GM12878 (cell line): ENCODE measurements at regions not wholly inside any gene's neighbourhood (a gene's known extent, or its start where the extent isn't known, plus 50 kb on each side); places are given as distances from the start of the nearest gene placed in this dataset.

Source experiments
- ATAC-seq: fragments of 200-7000 bp; cut with Tn5 transposase; 3 replicates; pipeline ENCODE4 v1.9.1; 2020; ENCODE audit warnings: mild to moderate bottlenecking, moderate library complexity
- BruUV-seq: library from RNA; stranded (reverse); fragments of 400-500 nt; replicated peaks from 2 replicates; lab custom pipeline; 2021; lab: Mats Ljungman, UMichigan
- CTCF ChIA-PET: fragments of 300-600 bp; sonication (Branson Sonifier 250); formaldehyde crosslinking; extraction: SDS; loops from one replicate; lab custom pipeline; 2021; ENCODE audit warnings: inconsistent platforms; lab: Yijun Ruan, JAX
- POLR2A ChIA-PET: fragments of 350-600 bp; formaldehyde crosslinking; extraction: SDS; loops from one replicate; lab custom pipeline; 2021; ENCODE audit warnings: inconsistent platforms; lab: Charles Lee
- RAD21 ChIA-PET: fragments of 300-600 bp; sonication (Branson Sonifier 250); formaldehyde crosslinking; loops from one replicate; lab custom pipeline; 2023; ENCODE audit warnings: antibody characterized with exemption; ENCODE audit not compliant: unreplicated experiment; lab: Charles Lee
- SMC1A ChIA-PET: fragments of 300-600 bp; sonication (Branson Sonifier 250); formaldehyde crosslinking; loops from one replicate; lab custom pipeline; 2023; ENCODE audit not compliant: unreplicated experiment, uncharacterized antibody; lab: Charles Lee
- DNase-seq: peaks from one replicate; pipeline ENCODE4 v3.0.0-alpha.2; 2011; ENCODE audit warnings: low read depth, low spot score
- FAIRE-seq: peaks from 3 replicates; lab custom pipeline; 2011; peaks lifted over from hg19 to GRCh38; lab: Jason Lieb, UNC
- H2AFZ ChIP-seq: 2 replicates; pipeline ENCODE4 v1.6.0; 2011; ENCODE audit warnings: low read depth, low read length, control low read depth; ENCODE audit not compliant: control insufficient read depth
- H3K27ac ChIP-seq: 2 replicates; pipeline ENCODE4 v1.5.1; 2011; ENCODE audit warnings: control low read depth; ENCODE audit not compliant: control insufficient read depth, insufficient read depth
- H3K27me3 ChIP-seq, 2 experiments: replicated peaks in 1 of 2; 2 replicates each; pipeline versions ENCODE4 v1.6.0 to v1.6.1; 2011; ENCODE audit warnings: low read length in 1 of 2; ENCODE audit not compliant: control insufficient read depth in 2 of 2, insufficient read depth in 2 of 2
- H3K36me3 ChIP-seq, 2 experiments: 2 replicates each; pipeline ENCODE4 v1.5.1; 2011; ENCODE audit warnings: low read length in 1 of 2; ENCODE audit not compliant: control insufficient read depth in 2 of 2, insufficient read depth in 2 of 2
- H3K4me1 ChIP-seq: 2 replicates; pipeline ENCODE4 v1.6.1; 2011; ENCODE audit warnings: mild to moderate bottlenecking, low read length, moderate library complexity, mixed read lengths; ENCODE audit not compliant: control insufficient read depth, insufficient read depth
- H3K4me2 ChIP-seq: 2 replicates; pipeline ENCODE4 v1.6.0; 2011; ENCODE audit warnings: control low read depth; ENCODE audit not compliant: control insufficient read depth, insufficient read depth
- H3K4me3 ChIP-seq: fragments of 200-600 bp; sonication (generic); 2 replicates; pipeline ENCODE4 v1.5.1; 2016
- H3K79me2 ChIP-seq: 2 replicates; pipeline ENCODE4 v1.6.0; 2011; ENCODE audit warnings: low read length; ENCODE audit not compliant: control insufficient read depth, insufficient read depth
- H3K9ac ChIP-seq: 2 replicates; pipeline ENCODE4 v1.8.0; 2011; ENCODE audit warnings: low read length, control low read depth, mixed read lengths; ENCODE audit not compliant: control insufficient read depth, insufficient read depth
- H3K9me3 ChIP-seq: replicated peaks from 3 replicates; pipeline ENCODE4 v1.5.1; 2011; ENCODE audit warnings: mild to moderate bottlenecking, low read length; ENCODE audit not compliant: control insufficient read depth, insufficient read depth
- H4K20me1 ChIP-seq: 2 replicates; pipeline ENCODE4 v1.6.0; 2011; ENCODE audit not compliant: control insufficient read depth, insufficient read depth
- CBFB ChIP-seq: IDR thresholded peaks from 2 replicates; pipeline ENCODE4 v1.6.1; 2016; ENCODE audit warnings: antibody characterized with exemption, low read depth
- FOXM1 ChIP-seq: IDR thresholded peaks from 2 replicates; pipeline ENCODE4 v1.6.1; 2012; ENCODE audit warnings: low read depth, mild to moderate bottlenecking, inconsistent platforms, low read length, moderate library complexity
- IRF4 ChIP-seq: IDR thresholded peaks from 2 replicates; pipeline ENCODE4 v1.6.1; 2011; ENCODE audit warnings: low read depth, low read length
- NR2C1 ChIP-seq: fragments of 450-650 bp; IDR thresholded peaks from 2 replicates; pipeline ENCODE4 v1.6.1; 2017; ENCODE audit warnings: antibody characterized with exemption, mild to moderate bottlenecking, moderate library complexity
- RELA ChIP-seq: fragments of 450-650 bp; IDR thresholded peaks from 2 replicates; pipeline ENCODE4 v1.8.0; 2014; ENCODE audit warnings: borderline replicate concordance; ENCODE audit not compliant: partially characterized antibody
- SMARCA5 ChIP-seq: fragments of 450-650 bp; IDR thresholded peaks from 2 replicates; pipeline ENCODE4 v1.6.1; 2017; ENCODE audit warnings: mild to moderate bottlenecking
- SMC3 ChIP-seq: IDR thresholded peaks from 2 replicates; pipeline ENCODE4 v1.6.1; 2011; ENCODE audit warnings: low read length, improper control_type of control experiment, borderline replicate concordance
- SREBF1 ChIP-seq: IDR thresholded peaks from 2 replicates; pipeline ENCODE4 v1.6.1; 2012; ENCODE audit warnings: mild to moderate bottlenecking, low read length
- WRNIP1 ChIP-seq: IDR thresholded peaks from 2 replicates; pipeline ENCODE4 v1.6.1; 2011; ENCODE audit warnings: low read depth, low read length, improper control_type of control experiment, borderline replicate concordance
- ZSCAN29 ChIP-seq: fragments of 450-650 bp; IDR thresholded peaks from 2 replicates; pipeline ENCODE4 v1.6.1; 2017; ENCODE audit warnings: mild to moderate bottlenecking, moderate library complexity
- ZZZ3 ChIP-seq: IDR thresholded peaks from 2 replicates; pipeline ENCODE4 v1.6.1; 2011; ENCODE audit warnings: low read depth; ENCODE audit not compliant: control insufficient read depth, insufficient read length
- WGBS: methylation state at CpG from one replicate; pipeline ENCODE4 v1.1.6; 2016; ENCODE audit warnings: low lambda C conversion rate; ENCODE audit not compliant: insufficient replicate concordance, insufficient coverage; ENCODE audit errors: missing lambda C conversion rate; 5-methylcytosine and 5-hydroxymethylcytosine counted together
- in situ Hi-C: fragments of 300-500 bp; cut with MboI; formaldehyde crosslinking; loops from 9 replicates; pipeline ENCODE4 v1.14.3; 2018; ENCODE audit warnings: mixed read lengths
- intact Hi-C: fragments of 100-400 bp; cut with micrococcal nuclease; formaldehyde crosslinking; loops from one replicate; pipeline ENCODE4 v1.14.2; 2022; ENCODE audit not compliant: unreplicated experiment
- TF ChIP-seq, protein P1 (sequence below): fragments of 450-650 bp; IDR thresholded peaks from 2 replicates; pipeline ENCODE4 v1.6.1; 2014; ENCODE audit warnings: mild to moderate bottlenecking
- TF ChIP-seq, protein P2 (sequence below), 3 experiments: IDR thresholded peaks in 2 of 3; conservative IDR thresholded peaks in 1 of 3; 2 replicates each; pipeline ENCODE4 v1.5.1; 2011; ENCODE audit warnings: low read depth in 3 of 3, low read length in 3 of 3, mild to moderate bottlenecking in 3 of 3, control low read depth in 2 of 3, moderate library complexity in 2 of 3, inconsistent platforms in 1 of 3, mixed read lengths in 1 of 3; ENCODE audit not compliant: control insufficient read depth in 2 of 3, insufficient read depth in 1 of 3; ENCODE audit errors: extremely low read depth in 1 of 3
- TF ChIP-seq, protein P3 (sequence below): IDR thresholded peaks from 2 replicates; pipeline ENCODE4 v1.6.1; 2012; ENCODE audit warnings: low read depth, low read length, improper control_type of control experiment
- TF ChIP-seq, protein P4 (sequence below): fragments of 450-650 bp; IDR thresholded peaks from 2 replicates; pipeline ENCODE4 v1.6.1; 2016; ENCODE audit warnings: mild to moderate bottlenecking
- TF ChIP-seq, protein P5 (sequence below): fragments of 450-650 bp; IDR thresholded peaks from 2 replicates; pipeline ENCODE4 v1.6.1; 2016; ENCODE audit warnings: mild to moderate bottlenecking

DNA sequence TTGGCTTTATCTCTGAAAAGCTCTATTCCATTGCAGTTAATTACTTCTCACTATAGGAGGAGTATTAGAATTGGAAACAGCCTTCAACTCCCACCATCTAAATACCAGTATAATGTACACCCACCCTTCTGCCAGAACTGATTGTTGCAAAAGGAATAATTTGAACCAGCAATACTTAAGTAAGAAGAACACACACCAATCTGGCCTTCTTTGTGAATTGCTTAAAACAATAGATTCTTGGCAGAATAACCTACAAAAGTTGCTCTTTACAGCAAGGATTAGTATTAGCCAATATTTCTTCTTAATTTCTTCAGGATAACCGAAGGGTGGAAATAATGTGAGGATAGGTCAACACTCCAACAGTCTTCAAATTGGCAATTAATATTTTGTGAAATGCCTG lies 54.9 kb upstream of the ADAMTS5 start:
- ChIA-PET RAD21 (no interaction called here), CTCF (no interaction called here), SMC1A (no interaction called here), POLR2A (no interaction called here)
- no peaks in the 10 kb centered on the region for H3K27me3 ChIP-seq
- H3K36me3 ChIP-seq, result no peaks in the 10 kb centered on the region
- no peak overlapping the region for H3K9ac ChIP-seq
- no peak overlapping the region for H3K4me2 ChIP-seq
- intact Hi-C loops, result no loop called here
- H3K4me3 ChIP-seq, result no peak overlapping the region
- in situ Hi-C loops, result no loop called here
- H3K9me3 ChIP-seq, result no peaks in the 10 kb centered on the region
- no peak for FAIRE-seq
- no peaks in the 10 kb centered on the region for H3K79me2 ChIP-seq
- DNase-seq, result no peak
- WGBS, result 0% methylated on average over 1 of the region's 1 CpG
- H3K4me1 ChIP-seq, result no peaks in the 10 kb centered on the region
- TF ChIP-seq, protein P1, sequence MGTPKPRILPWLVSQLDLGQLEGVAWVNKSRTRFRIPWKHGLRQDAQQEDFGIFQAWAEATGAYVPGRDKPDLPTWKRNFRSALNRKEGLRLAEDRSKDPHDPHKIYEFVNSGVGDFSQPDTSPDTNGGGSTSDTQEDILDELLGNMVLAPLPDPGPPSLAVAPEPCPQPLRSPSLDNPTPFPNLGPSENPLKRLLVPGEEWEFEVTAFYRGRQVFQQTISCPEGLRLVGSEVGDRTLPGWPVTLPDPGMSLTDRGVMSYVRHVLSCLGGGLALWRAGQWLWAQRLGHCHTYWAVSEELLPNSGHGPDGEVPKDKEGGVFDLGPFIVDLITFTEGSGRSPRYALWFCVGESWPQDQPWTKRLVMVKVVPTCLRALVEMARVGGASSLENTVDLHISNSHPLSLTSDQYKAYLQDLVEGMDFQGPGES, result no peak
- TF ChIP-seq, protein P2, sequence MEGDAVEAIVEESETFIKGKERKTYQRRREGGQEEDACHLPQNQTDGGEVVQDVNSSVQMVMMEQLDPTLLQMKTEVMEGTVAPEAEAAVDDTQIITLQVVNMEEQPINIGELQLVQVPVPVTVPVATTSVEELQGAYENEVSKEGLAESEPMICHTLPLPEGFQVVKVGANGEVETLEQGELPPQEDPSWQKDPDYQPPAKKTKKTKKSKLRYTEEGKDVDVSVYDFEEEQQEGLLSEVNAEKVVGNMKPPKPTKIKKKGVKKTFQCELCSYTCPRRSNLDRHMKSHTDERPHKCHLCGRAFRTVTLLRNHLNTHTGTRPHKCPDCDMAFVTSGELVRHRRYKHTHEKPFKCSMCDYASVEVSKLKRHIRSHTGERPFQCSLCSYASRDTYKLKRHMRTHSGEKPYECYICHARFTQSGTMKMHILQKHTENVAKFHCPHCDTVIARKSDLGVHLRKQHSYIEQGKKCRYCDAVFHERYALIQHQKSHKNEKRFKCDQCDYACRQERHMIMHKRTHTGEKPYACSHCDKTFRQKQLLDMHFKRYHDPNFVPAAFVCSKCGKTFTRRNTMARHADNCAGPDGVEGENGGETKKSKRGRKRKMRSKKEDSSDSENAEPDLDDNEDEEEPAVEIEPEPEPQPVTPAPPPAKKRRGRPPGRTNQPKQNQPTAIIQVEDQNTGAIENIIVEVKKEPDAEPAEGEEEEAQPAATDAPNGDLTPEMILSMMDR (IDR thresholded peaks at IDR 0.05 in 2 of 3, conservative IDR thresholded peaks at IDR 0.05 in 1 of 3; ENCODE audit: control insufficient read depth in 2 of 3, extremely low read depth in 1 of 3, insufficient read depth in 1 of 3, low read depth in 3 of 3, low read length in 3 of 3), result no peak
- TF ChIP-seq ZSCAN29 (no peak), SREBF1 (no peak), SMARCA5 (no peak), ZZZ3 (no peak), WRNIP1 (no peak), IRF4 (no peak), CBFB (no peak), FOXM1 (no peak), SMC3 (no peak), RELA (no peak), NR2C1 (no peak)
- TF ChIP-seq, protein P3, sequence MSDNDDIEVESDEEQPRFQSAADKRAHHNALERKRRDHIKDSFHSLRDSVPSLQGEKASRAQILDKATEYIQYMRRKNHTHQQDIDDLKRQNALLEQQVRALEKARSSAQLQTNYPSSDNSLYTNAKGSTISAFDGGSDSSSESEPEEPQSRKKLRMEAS, result no peak
- TF ChIP-seq, protein P4, sequence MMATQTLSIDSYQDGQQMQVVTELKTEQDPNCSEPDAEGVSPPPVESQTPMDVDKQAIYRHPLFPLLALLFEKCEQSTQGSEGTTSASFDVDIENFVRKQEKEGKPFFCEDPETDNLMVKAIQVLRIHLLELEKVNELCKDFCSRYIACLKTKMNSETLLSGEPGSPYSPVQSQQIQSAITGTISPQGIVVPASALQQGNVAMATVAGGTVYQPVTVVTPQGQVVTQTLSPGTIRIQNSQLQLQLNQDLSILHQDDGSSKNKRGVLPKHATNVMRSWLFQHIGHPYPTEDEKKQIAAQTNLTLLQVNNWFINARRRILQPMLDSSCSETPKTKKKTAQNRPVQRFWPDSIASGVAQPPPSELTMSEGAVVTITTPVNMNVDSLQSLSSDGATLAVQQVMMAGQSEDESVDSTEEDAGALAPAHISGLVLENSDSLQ, result no peak
- TF ChIP-seq, protein P5, sequence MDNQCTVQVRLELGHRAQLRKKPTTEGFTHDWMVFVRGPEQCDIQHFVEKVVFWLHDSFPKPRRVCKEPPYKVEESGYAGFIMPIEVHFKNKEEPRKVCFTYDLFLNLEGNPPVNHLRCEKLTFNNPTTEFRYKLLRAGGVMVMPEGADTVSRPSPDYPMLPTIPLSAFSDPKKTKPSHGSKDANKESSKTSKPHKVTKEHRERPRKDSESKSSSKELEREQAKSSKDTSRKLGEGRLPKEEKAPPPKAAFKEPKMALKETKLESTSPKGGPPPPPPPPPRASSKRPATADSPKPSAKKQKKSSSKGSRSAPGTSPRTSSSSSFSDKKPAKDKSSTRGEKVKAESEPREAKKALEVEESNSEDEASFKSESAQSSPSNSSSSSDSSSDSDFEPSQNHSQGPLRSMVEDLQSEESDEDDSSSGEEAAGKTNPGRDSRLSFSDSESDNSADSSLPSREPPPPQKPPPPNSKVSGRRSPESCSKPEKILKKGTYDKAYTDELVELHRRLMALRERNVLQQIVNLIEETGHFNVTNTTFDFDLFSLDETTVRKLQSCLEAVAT, result no peak
- TF ChIP-seq, all 136 proteins: peak for 0
- H2AFZ ChIP-seq, result no peak overlapping the region
- H4K20me1 ChIP-seq, result no peaks in the 10 kb centered on the region
- no peak for ATAC-seq
- no TSS peak for BruUV-seq
- no peak overlapping the region for H3K27ac ChIP-seq
